ENCODE measurements at regions not wholly inside any gene's neighbourhood (a gene's known extent, or its start where the extent isn't known, plus 50 kb on each side); places are given as distances from the start of the nearest gene placed in this dataset.

DNA sequence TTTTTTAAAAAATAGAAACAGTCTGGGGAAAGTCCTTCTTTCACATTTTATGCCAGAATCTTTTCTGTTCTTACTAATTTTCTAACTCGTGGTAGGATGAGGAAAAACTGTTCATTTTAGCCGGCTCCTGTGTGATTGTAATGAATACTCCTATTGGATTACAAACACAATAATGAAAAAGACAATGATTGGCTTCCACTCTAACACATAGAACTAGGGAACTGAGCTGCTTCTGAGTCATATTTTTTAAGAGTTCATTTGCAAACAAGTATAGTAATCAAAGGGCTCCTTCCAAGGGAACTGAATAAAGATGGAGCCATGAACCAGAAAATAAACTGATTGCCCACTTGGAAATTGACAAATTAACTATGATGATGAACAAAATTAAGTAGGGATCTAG is 265.3 kb upstream of the TCF21 start:
- Histone ChIP-seq H2AFZ (ENCODE audit: low read depth, low read length) (no peak overlapping the region), H3K9me1 (replicated peaks; ENCODE audit: control insufficient read depth, extremely low read depth, insufficient read depth, low read length) (no peaks in the 10 kb centered on the region), H3K79me2 (ENCODE audit: control insufficient read depth, insufficient read depth, low read length) (no peaks in the 10 kb centered on the region), H3K4me3 (replicated peaks in 1 of 3; ENCODE audit: insufficient read depth in 1 of 3, low read depth in 1 of 3, low read length in 3 of 3) (no peak overlapping the region), H3K27me3 (ENCODE audit: control insufficient read depth in 2 of 2, insufficient read depth in 2 of 2, low read length in 2 of 2) (no peaks in the 10 kb centered on the region), H3K9me3 (replicated peaks; ENCODE audit: control insufficient read depth, insufficient read depth, low read length) (no peaks in the 10 kb centered on the region), H3K4me2 (ENCODE audit: insufficient read depth, low read length) (no peak overlapping the region), H3K36me3 (ENCODE audit: control insufficient read depth in 2 of 2, extremely low read depth in 1 of 2, insufficient read depth in 2 of 2, low read length in 2 of 2) (no peaks in the 10 kb centered on the region), H3K27ac (ENCODE audit: insufficient read depth, low read depth, low read length) (no peak overlapping the region), H3K9ac (replicated peaks; ENCODE audit: extremely low read depth, insufficient read depth, low read length) (no peak overlapping the region), H3K4me1 (ENCODE audit: control insufficient read depth, extremely low read depth, insufficient read depth, low read length) (no peaks in the 10 kb centered on the region), H4K20me1 (replicated peaks; ENCODE audit: control insufficient read depth, extremely low read depth, insufficient read depth, low read length) (no peaks in the 10 kb centered on the region)
- DNase-seq (ENCODE audit: low read depth, low spot score) (no peak), FAIRE-seq (no peak)
- BruUV-seq (replicated peaks): no TSS peak
- TF ChIP-seq POLR2A (IDR thresholded peaks at IDR 0.05; ENCODE audit: low read depth, low read length) (no peak), GATA2 (IDR thresholded peaks at IDR 0.05; ENCODE audit: insufficient read depth, insufficient read length, low read depth, low read length) (no peak), EZH2 (IDR thresholded peaks at IDR 0.05; ENCODE audit: borderline replicate concordance, low read depth, low read length, severe bottlenecking) (no peak), MAX (IDR thresholded peaks at IDR 0.05; ENCODE audit: insufficient read depth, insufficient read length) (no peak), FOS (IDR thresholded peaks at IDR 0.05; ENCODE audit: borderline replicate concordance, insufficient read depth, low read length) (no peak), POLR2AphosphoS5 (IDR thresholded peaks at IDR 0.05; ENCODE audit: insufficient read depth, low read depth, low read length) (no peak), JUN (IDR thresholded peaks at IDR 0.05; ENCODE audit: borderline replicate concordance, insufficient read depth, insufficient read length, low read depth) (no peak), MYC (IDR thresholded peaks at IDR 0.05; ENCODE audit: low read depth, low read length) (no peak)
- TF ChIP-seq, protein P1, sequence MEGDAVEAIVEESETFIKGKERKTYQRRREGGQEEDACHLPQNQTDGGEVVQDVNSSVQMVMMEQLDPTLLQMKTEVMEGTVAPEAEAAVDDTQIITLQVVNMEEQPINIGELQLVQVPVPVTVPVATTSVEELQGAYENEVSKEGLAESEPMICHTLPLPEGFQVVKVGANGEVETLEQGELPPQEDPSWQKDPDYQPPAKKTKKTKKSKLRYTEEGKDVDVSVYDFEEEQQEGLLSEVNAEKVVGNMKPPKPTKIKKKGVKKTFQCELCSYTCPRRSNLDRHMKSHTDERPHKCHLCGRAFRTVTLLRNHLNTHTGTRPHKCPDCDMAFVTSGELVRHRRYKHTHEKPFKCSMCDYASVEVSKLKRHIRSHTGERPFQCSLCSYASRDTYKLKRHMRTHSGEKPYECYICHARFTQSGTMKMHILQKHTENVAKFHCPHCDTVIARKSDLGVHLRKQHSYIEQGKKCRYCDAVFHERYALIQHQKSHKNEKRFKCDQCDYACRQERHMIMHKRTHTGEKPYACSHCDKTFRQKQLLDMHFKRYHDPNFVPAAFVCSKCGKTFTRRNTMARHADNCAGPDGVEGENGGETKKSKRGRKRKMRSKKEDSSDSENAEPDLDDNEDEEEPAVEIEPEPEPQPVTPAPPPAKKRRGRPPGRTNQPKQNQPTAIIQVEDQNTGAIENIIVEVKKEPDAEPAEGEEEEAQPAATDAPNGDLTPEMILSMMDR (IDR thresholded peaks at IDR 0.05; ENCODE audit: extremely low read depth in 1 of 2, insufficient read depth in 1 of 2, low read depth in 1 of 2, low read length in 2 of 2): no peak
- dilution Hi-C loops (cut with MboI; ENCODE audit: extremely low pct_ligation_motif_present, low sequenced_read_pairs) (no loop called here), intact Hi-C loops (cut with micrococcal nuclease) (no loop called here)
- ChIA-PET POLR2A (no interaction called here), CTCF (no interaction called here)
